ENCODE measurements at regions not wholly inside any gene's neighbourhood (a gene's known extent, or its start where the extent isn't known, plus 50 kb on each side); places are given as distances from the start of the nearest gene placed in this dataset.

- no peaks in the 10 kb centered on the region for H3K36me3 Mint-ChIP-seq (ENCODE audit: low read depth)
- no peak for TF ChIP-seq CTCF (IDR thresholded peaks at IDR 0.05)
- ATAC-seq (no peak), DNase-seq (no peak)
- no peak overlapping the region for H3K4me3 Mint-ChIP-seq
- no peak overlapping the region for H3K27ac Mint-ChIP-seq
- CTCF ChIA-PET, result no interaction called here
- no peaks in the 10 kb centered on the region for H3K4me1 Mint-ChIP-seq (ENCODE audit: low read depth)
- H3K9me3 Mint-ChIP-seq, result peaks cover 7% of the 10 kb centered on the region
- POLR2A ChIA-PET, result no interaction called here
- intact Hi-C loops (cut with micrococcal nuclease), result no loop called here
- H3K27me3 Mint-ChIP-seq, result peaks cover 2% of the 10 kb centered on the region
Measured at GRCh38 chr12:115650026-115650425, 627.5 kb downstream of the MED13L start.

- Mint-ChIP-seq H3K4me1 (ENCODE audit: low read depth) (no peaks in the 10 kb centered on the region), H3K4me3 (no peak overlapping the region), H3K9me3 (peaks cover 7% of the 10 kb centered on the region), H3K27ac (no peak overlapping the region), H3K27me3 (peaks cover 2% of the 10 kb centered on the region), H3K36me3 (ENCODE audit: low read depth) (no peaks in the 10 kb centered on the region)
- no peak for ATAC-seq
- intact Hi-C loops (cut with micrococcal nuclease), result no loop called here
- CTCF ChIA-PET, result no interaction called here
- DNase-seq, result no peak
- TF ChIP-seq CTCF (IDR thresholded peaks at IDR 0.05), result no peak
- POLR2A ChIA-PET, result no interaction called here
Measured at GRCh38 chr12:115648463-115648862, 629.0 kb downstream of the MED13L start.

- Mint-ChIP-seq H3K4me3 (no peak overlapping the region), H3K9me3 (peaks cover 7% of the 10 kb centered on the region), H3K27me3 (no peaks in the 10 kb centered on the region), H3K27ac (no peak overlapping the region), H3K36me3 (ENCODE audit: low read depth) (no peaks in the 10 kb centered on the region), H3K4me1 (ENCODE audit: low read depth) (no peaks in the 10 kb centered on the region)
- DNase-seq, result no peak
- no peak for TF ChIP-seq CTCF (IDR thresholded peaks at IDR 0.05)
- intact Hi-C loops (cut with micrococcal nuclease), result no loop called here
- CTCF ChIA-PET, result interaction anchor here (0.6 kb wide), 1 partner anchor 378 kb away, joined by 3 read pairs; no protein-coding TSS in a partner anchor
- no peak for ATAC-seq
- POLR2A ChIA-PET, result no interaction called here
Measured at GRCh38 chr12:115646210-115646609, 631.3 kb downstream of the MED13L start.

GRCh38 chr12:115640929-115641328 is 636.6 kb downstream of the MED13L start:
- intact Hi-C loops (cut with micrococcal nuclease), result no loop called here
- ChIA-PET CTCF (no interaction called here), POLR2A (interaction anchor here (0.6 kb wide), 1 partner anchor 523 kb away, joined by 3 read pairs; no protein-coding TSS in a partner anchor)
- no peaks in the 10 kb centered on the region for H3K36me3 Mint-ChIP-seq (ENCODE audit: low read depth)
- ATAC-seq (no peak), DNase-seq (no peak)
- no peaks in the 10 kb centered on the region for H3K4me1 Mint-ChIP-seq (ENCODE audit: low read depth)
- no peak overlapping the region for H3K4me3 Mint-ChIP-seq
- H3K27ac Mint-ChIP-seq, result no peak overlapping the region
- peaks cover 1% of the 10 kb centered on the region for H3K27me3 Mint-ChIP-seq
- TF ChIP-seq CTCF (IDR thresholded peaks at IDR 0.05), result no peak
- no peaks in the 10 kb centered on the region for H3K9me3 Mint-ChIP-seq

- POLR2A ChIA-PET, result no interaction called here
Measured at GRCh38 chr12:115639648-115640012, 637.9 kb downstream of the MED13L start.

More at GRCh38 chr12:115639648-115640012, 637.9 kb downstream of the MED13L start:
- intact Hi-C loops (cut with micrococcal nuclease), result no loop called here
- H3K4me3 Mint-ChIP-seq, result no peak overlapping the region
- ATAC-seq (no peak), DNase-seq (no peak)
- H3K9me3 Mint-ChIP-seq, result no peaks in the 10 kb centered on the region
- CTCF ChIA-PET, result no interaction called here
- no peak overlapping the region for H3K27ac Mint-ChIP-seq
- no peak for TF ChIP-seq CTCF (IDR thresholded peaks at IDR 0.05)
- peaks cover 1% of the 10 kb centered on the region for H3K27me3 Mint-ChIP-seq
- no peaks in the 10 kb centered on the region for H3K4me1 Mint-ChIP-seq (ENCODE audit: low read depth)
- H3K36me3 Mint-ChIP-seq (ENCODE audit: low read depth), result no peaks in the 10 kb centered on the region

Data from activated CD8-positive, alpha-beta T cell treated with anti-CD3 and anti-CD28 coated beads for 36 hours (primary cell).